Epidermal melanocyte (primary cell): ENCODE measurements at regions not wholly inside any gene's neighbourhood (a gene's known extent, or its start where the extent isn't known, plus 50 kb on each side); places are given as distances from the start of the nearest gene placed in this dataset.

Experiments
- DNase-seq: peaks from one replicate; pipeline ENCODE4 v3.0.0; 2011; ENCODE audit warnings: low spot score; ENCODE audit not compliant: insufficient read length

DNA sequence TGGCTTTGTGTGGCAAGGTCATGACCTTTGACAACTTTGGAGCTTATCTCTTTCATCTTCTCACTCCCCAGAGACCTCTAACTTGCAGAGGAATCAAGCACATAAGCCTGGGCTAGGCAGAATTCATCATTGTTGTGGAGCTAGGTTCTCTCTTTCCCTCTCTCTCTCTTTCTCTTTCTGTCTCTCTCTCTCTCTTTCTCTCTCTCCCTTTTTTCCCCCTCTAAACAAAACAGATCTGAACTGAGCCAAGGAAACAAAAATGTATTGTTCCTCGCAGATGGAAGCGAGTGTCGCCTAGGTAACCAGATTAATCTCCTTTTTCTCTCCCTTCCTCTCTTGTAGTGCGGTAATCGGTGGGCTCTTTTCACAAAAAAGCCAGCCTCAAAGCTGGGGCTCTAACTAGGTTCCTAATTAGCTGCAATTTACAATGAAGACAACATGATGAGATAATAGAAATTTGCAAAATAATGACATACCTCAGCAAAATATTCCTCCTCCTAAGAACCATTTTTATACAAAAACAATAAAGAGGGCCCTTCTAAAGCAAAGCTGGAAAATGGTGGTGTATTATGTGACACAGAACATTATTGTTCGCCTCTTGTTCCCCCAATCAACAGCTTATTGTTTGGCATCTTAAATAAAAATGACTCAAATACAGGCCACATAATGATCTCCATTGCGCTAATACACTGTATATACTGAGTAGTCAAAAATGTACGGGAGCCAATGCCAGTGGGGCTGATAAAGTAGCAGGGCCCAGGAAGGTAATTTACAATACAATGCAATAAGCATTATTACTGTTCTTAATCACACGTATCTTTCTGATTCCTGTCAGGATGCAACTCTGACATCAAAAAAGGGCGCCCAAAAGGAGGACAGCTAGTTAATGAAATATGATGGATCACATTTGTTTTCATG is 65.7 kb upstream of the SOX5 start:
- no peak for DNase-seq

DNA sequence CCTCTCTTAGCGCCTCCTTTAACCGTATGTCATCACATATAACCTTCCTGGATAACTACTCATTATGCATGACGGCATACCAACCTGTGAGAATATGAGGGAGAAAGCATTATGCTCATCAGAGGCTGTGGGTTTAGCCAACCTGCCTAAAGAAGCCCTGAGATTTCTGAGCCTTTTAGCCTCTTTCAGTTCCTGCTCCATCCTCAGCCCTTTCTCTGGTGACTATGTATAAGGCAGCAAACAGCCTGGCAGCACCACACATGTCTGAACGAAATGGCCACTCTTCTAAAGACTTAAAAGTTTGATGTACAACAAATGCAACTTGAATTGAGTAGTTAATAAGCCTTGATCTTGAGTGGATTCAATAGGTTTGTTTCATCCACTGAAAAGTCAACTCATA is 64.8 kb upstream of the SOX5 start:
- no peak for DNase-seq

GRCh38 chr12:24012528-24012927 is 63.1 kb upstream of the SOX5 start:
- DNase-seq = no peak

GRCh38 chr12:24011927-24012507 is 62.5 kb upstream of the SOX5 start:
- DNase-seq = no peak

DNA sequence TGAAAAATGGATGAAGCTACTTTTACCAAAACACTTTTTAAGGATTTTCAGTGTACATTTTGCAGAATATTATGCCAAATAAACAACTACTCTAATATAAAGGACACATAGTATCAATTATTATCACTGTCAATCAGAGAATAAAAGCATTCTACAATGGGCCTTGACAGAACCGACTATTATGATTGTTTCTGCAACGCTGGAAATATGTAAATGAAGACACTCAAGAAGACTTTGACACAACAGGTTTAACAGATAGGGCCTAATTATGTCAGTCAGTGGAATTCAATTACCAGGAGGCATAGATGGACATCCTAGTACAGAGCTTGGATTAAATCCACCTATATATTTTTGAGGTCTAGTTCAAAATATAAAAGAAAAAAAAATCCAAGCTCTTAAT is 58.7 kb upstream of the SOX5 start:
- no peak for DNase-seq
